BLaER1 (cell line): ENCODE measurements at regions not wholly inside any gene's neighbourhood (a gene's known extent, or its start where the extent isn't known, plus 50 kb on each side); places are given as distances from the start of the nearest gene placed in this dataset.
A peak's percentile ranks its signal among the peaks of the same experiment; 100 is the strongest.

Experiments
- H3K27ac ChIP-seq: shearing (Covaris generic); formaldehyde crosslinking; 2 replicates; pipeline ENCODE4 v1.8.1; 2022
- H3K27me3 ChIP-seq: shearing (Covaris generic); formaldehyde crosslinking; 2 replicates; pipeline ENCODE4 v1.8.1; 2022
- H3K36me3 ChIP-seq: shearing (Covaris generic); formaldehyde crosslinking; 2 replicates; pipeline ENCODE4 v1.8.1; 2022
- H3K4me1 ChIP-seq: shearing (Covaris generic); formaldehyde crosslinking; 2 replicates; pipeline ENCODE4 v1.8.1; 2022
- H3K4me2 ChIP-seq: shearing (Covaris generic); formaldehyde crosslinking; 2 replicates; pipeline ENCODE4 v1.8.1; 2022
- H3K4me3 ChIP-seq: shearing (Covaris generic); formaldehyde crosslinking; 2 replicates; pipeline ENCODE4 v1.8.1; 2022
- H3K9ac ChIP-seq: shearing (Covaris generic); formaldehyde crosslinking; 2 replicates; pipeline ENCODE4 v1.8.1; 2022
- H3K9me3 ChIP-seq: shearing (Covaris generic); formaldehyde crosslinking; 2 replicates; pipeline ENCODE4 v1.8.1; 2022
- H4K20me1 ChIP-seq: shearing (Covaris generic); formaldehyde crosslinking; 2 replicates; pipeline ENCODE4 v1.8.1; 2022
- Cebpa-rat ChIP-seq: shearing (Covaris generic); IDR thresholded peaks from 2 replicates; pipeline ENCODE4 v1.8.1; 2022

GRCh38 chr5:82657033-82657699, 379.0 kb upstream of the RPS23 start:
- peak overlapping the region; percentile 61 for H3K4me2 ChIP-seq
- H3K36me3 ChIP-seq = no peaks in the 10 kb centered on the region
- H3K27me3 ChIP-seq = no peaks in the 10 kb centered on the region
- no peak overlapping the region; the same call in 1 of the 2 replicates for H3K27ac ChIP-seq
- peaks cover 16% of the 10 kb centered on the region for H3K4me1 ChIP-seq
- no peak overlapping the region for H3K4me3 ChIP-seq
- no peak overlapping the region for H3K9ac ChIP-seq
- TF ChIP-seq Cebpa-rat = no peak
- H3K9me3 ChIP-seq = no peaks in the 10 kb centered on the region
- H4K20me1 ChIP-seq = no peaks in the 10 kb centered on the region

GRCh38 chr5:82656341-82656761, 378.2 kb upstream of the RPS23 start:
- no peaks in the 10 kb centered on the region for H3K9me3 ChIP-seq
- peak overlapping the region; percentile 61 for H3K4me2 ChIP-seq
- no peaks in the 10 kb centered on the region for H3K36me3 ChIP-seq
- H3K27me3 ChIP-seq = no peaks in the 10 kb centered on the region
- no peak overlapping the region; the same call in 1 of the 2 replicates for H3K27ac ChIP-seq
- peaks cover 16% of the 10 kb centered on the region for H3K4me1 ChIP-seq
- H3K9ac ChIP-seq = no peak overlapping the region
- H3K4me3 ChIP-seq = no peak overlapping the region
- TF ChIP-seq Cebpa-rat = no peak
- no peaks in the 10 kb centered on the region for H4K20me1 ChIP-seq

- H3K9me3 ChIP-seq = no peaks in the 10 kb centered on the region
- H3K4me3 ChIP-seq = no peak overlapping the region
- TF ChIP-seq Cebpa-rat = no peak
- no peaks in the 10 kb centered on the region for H4K20me1 ChIP-seq
- H3K27ac ChIP-seq = no peak overlapping the region
- H3K4me1 ChIP-seq = peaks cover 16% of the 10 kb centered on the region
- no peak overlapping the region for H3K4me2 ChIP-seq
- H3K27me3 ChIP-seq = no peaks in the 10 kb centered on the region
- no peaks in the 10 kb centered on the region for H3K36me3 ChIP-seq
- no peak overlapping the region for H3K9ac ChIP-seq
Measured at GRCh38 chr5:82655078-82655477, 376.9 kb upstream of the RPS23 start.

GRCh38 chr5:82649943-82650342, 371.8 kb upstream of the RPS23 start:
- H3K27ac ChIP-seq = no peak overlapping the region
- no peak overlapping the region for H3K4me3 ChIP-seq
- no peak for TF ChIP-seq Cebpa-rat
- H3K4me2 ChIP-seq = no peak overlapping the region
- H3K27me3 ChIP-seq = no peaks in the 10 kb centered on the region
- H3K4me1 ChIP-seq = no peaks in the 10 kb centered on the region
- no peaks in the 10 kb centered on the region for H3K36me3 ChIP-seq
- no peaks in the 10 kb centered on the region for H4K20me1 ChIP-seq
- H3K9me3 ChIP-seq = no peaks in the 10 kb centered on the region
- H3K9ac ChIP-seq = no peak overlapping the region

GRCh38 chr5:82644766-82645165, 366.6 kb upstream of the RPS23 start:
- Histone ChIP-seq H3K27me3 (no peaks in the 10 kb centered on the region), H3K4me3 (no peak overlapping the region), H3K9ac (no peak overlapping the region), H3K4me2 (no peak overlapping the region), H3K27ac (no peak overlapping the region), H3K4me1 (no peaks in the 10 kb centered on the region), H3K36me3 (no peaks in the 10 kb centered on the region), H3K9me3 (no peaks in the 10 kb centered on the region), H4K20me1 (no peaks in the 10 kb centered on the region)
- TF ChIP-seq Cebpa-rat = no peak

- no peak for TF ChIP-seq Cebpa-rat
Measured at GRCh38 chr5:82644229-82644628, 366.1 kb upstream of the RPS23 start.

GRCh38 chr5:82642313-82642712, 364.2 kb upstream of the RPS23 start:
- no peak for TF ChIP-seq Cebpa-rat
- Histone ChIP-seq H3K27ac (no peak overlapping the region), H3K36me3 (no peaks in the 10 kb centered on the region), H3K27me3 (no peaks in the 10 kb centered on the region), H3K4me1 (no peaks in the 10 kb centered on the region), H3K4me2 (no peak overlapping the region), H3K4me3 (no peak overlapping the region), H4K20me1 (no peaks in the 10 kb centered on the region), H3K9ac (no peak overlapping the region), H3K9me3 (no peaks in the 10 kb centered on the region)

More at GRCh38 chr5:82644229-82644628, 366.1 kb upstream of the RPS23 start:
- no peaks in the 10 kb centered on the region for H3K4me1 ChIP-seq
- no peak overlapping the region for H3K4me2 ChIP-seq
- H3K9ac ChIP-seq = no peak overlapping the region
- no peak overlapping the region for H3K27ac ChIP-seq
- no peaks in the 10 kb centered on the region for H3K27me3 ChIP-seq
- no peaks in the 10 kb centered on the region for H3K9me3 ChIP-seq
- no peak overlapping the region for H3K4me3 ChIP-seq
- H3K36me3 ChIP-seq = no peaks in the 10 kb centered on the region
- H4K20me1 ChIP-seq = no peaks in the 10 kb centered on the region

- TF ChIP-seq Cebpa-rat = peak; percentile 97
- Histone ChIP-seq H3K4me1 (no peaks in the 10 kb centered on the region), H3K4me3 (no peak overlapping the region), H3K36me3 (no peaks in the 10 kb centered on the region), H3K9me3 (no peaks in the 10 kb centered on the region), H3K27ac (no peak overlapping the region), H3K27me3 (no peaks in the 10 kb centered on the region), H3K4me2 (no peak overlapping the region), H4K20me1 (no peaks in the 10 kb centered on the region), H3K9ac (no peak overlapping the region)
Measured at GRCh38 chr5:82641331-82642003, 363.3 kb upstream of the RPS23 start.

- Histone ChIP-seq H3K4me2 (no peak overlapping the region), H3K4me1 (no peaks in the 10 kb centered on the region)
Measured at GRCh38 chr5:82640916-82641315, 362.8 kb upstream of the RPS23 start.

GRCh38 chr5:82639393-82640144, 361.4 kb upstream of the RPS23 start:
- Histone ChIP-seq H3K27ac (no peak overlapping the region), H3K9ac (no peak overlapping the region), H3K27me3 (no peaks in the 10 kb centered on the region), H4K20me1 (no peaks in the 10 kb centered on the region), H3K4me1 (no peaks in the 10 kb centered on the region), H3K4me3 (no peak overlapping the region), H3K36me3 (no peaks in the 10 kb centered on the region), H3K4me2 (no peak overlapping the region), H3K9me3 (no peaks in the 10 kb centered on the region)
- no peak for TF ChIP-seq Cebpa-rat

More at GRCh38 chr5:82640916-82641315, 362.8 kb upstream of the RPS23 start:
- Histone ChIP-seq H3K9ac (no peak overlapping the region), H3K27me3 (no peaks in the 10 kb centered on the region), H3K4me3 (no peak overlapping the region), H4K20me1 (no peaks in the 10 kb centered on the region), H3K36me3 (no peaks in the 10 kb centered on the region), H3K27ac (no peak overlapping the region), H3K9me3 (no peaks in the 10 kb centered on the region)
- TF ChIP-seq Cebpa-rat = no peak
